ENCODE measurements at regions not wholly inside any gene's neighbourhood (a gene's known extent, or its start where the extent isn't known, plus 50 kb on each side); places are given as distances from the start of the nearest gene placed in this dataset.

DNA sequence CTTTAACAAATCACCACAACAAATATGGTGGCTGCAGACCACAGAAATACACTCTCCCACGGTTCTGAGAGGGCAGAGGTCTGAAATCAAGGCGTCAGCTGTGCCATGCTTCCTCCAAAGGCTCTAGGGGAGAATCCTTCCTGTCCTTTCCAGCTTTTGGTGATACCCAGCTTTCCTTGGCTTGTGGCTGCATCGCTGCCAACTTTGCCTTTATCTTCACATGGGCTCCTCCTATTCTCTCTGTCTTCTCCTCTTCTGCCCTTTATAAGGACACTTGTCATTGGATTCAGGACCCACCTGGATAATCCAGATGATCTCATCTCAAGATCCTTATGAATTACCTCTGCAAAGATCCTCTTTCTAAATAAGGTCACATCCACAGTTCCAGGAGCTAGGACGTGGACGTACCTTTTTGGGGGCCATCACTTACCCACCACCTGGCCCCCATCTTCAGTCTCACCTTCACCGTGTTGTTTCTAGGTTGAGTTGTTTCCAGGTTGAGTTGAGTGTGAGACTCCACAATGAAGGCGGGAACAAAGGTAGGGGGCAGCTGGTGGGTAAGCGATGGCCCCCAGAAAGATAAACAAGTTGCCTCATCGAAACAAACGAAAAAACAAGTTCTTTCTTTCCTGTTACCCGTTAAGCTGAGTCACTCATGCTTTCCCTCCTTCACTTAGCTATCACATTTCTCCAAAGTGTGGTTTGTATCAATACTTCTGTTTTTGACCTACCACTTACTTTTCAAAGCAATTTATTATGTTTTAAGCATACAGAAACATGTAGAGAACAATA, 68.9 kb upstream of the SLC22A16 start:
- H3K27ac Mint-ChIP-seq (ENCODE audit: unreplicated experiment): peak overlapping the region; percentile 80
- H3K4me1 Mint-ChIP-seq (ENCODE audit: low read depth, unreplicated experiment): peaks cover 67% of the 10 kb centered on the region
- BruUV-seq (replicated peaks): no TSS peak
- intact Hi-C loops (cut with micrococcal nuclease; ENCODE audit: unreplicated experiment): no loop called here
- peaks cover 24% of the 10 kb centered on the region for H3K36me3 Mint-ChIP-seq (ENCODE audit: insufficient read depth, unreplicated experiment)
- no peak for DNase-seq
- H3K27me3 Mint-ChIP-seq (ENCODE audit: unreplicated experiment): no peaks in the 10 kb centered on the region
- no peak overlapping the region for H3K4me3 Mint-ChIP-seq (ENCODE audit: low read depth, unreplicated experiment)
- TF ChIP-seq, protein P1, sequence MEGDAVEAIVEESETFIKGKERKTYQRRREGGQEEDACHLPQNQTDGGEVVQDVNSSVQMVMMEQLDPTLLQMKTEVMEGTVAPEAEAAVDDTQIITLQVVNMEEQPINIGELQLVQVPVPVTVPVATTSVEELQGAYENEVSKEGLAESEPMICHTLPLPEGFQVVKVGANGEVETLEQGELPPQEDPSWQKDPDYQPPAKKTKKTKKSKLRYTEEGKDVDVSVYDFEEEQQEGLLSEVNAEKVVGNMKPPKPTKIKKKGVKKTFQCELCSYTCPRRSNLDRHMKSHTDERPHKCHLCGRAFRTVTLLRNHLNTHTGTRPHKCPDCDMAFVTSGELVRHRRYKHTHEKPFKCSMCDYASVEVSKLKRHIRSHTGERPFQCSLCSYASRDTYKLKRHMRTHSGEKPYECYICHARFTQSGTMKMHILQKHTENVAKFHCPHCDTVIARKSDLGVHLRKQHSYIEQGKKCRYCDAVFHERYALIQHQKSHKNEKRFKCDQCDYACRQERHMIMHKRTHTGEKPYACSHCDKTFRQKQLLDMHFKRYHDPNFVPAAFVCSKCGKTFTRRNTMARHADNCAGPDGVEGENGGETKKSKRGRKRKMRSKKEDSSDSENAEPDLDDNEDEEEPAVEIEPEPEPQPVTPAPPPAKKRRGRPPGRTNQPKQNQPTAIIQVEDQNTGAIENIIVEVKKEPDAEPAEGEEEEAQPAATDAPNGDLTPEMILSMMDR (IDR thresholded peaks at IDR 0.05; ENCODE audit: unreplicated experiment): no peak
- CTCF ChIA-PET: no interaction called here
- peaks cover 7% of the 10 kb centered on the region for H3K9me3 Mint-ChIP-seq (ENCODE audit: low read depth, unreplicated experiment)

DNA sequence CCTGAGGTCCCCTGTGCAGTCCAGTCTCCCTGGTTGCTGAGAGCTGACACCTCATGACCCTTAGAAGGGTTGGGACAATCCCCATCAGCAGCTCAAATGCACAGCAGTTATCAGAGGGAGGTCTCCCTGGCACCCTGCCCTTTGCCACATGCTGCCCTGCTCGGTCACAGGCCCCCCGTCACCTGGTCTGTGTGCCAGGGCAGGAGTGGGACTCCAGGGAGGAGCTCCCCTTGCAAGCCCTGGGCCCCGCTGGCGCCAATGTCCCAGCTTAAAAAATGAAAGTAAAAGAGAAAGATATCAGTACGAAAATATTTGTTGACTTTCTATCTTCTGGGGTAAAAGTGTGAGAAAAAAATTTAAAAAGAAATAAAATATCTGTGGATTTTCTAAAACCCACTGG, 68.1 kb upstream of the SLC22A16 start:
- Mint-ChIP-seq H3K4me3 (ENCODE audit: low read depth, unreplicated experiment) (no peak overlapping the region), H3K9me3 (ENCODE audit: low read depth, unreplicated experiment) (peaks cover 7% of the 10 kb centered on the region), H3K27ac (ENCODE audit: unreplicated experiment) (no peak overlapping the region), H3K36me3 (ENCODE audit: insufficient read depth, unreplicated experiment) (peaks cover 24% of the 10 kb centered on the region), H3K27me3 (ENCODE audit: unreplicated experiment) (no peaks in the 10 kb centered on the region), H3K4me1 (ENCODE audit: low read depth, unreplicated experiment) (peaks cover 66% of the 10 kb centered on the region)
- intact Hi-C loops (cut with micrococcal nuclease; ENCODE audit: unreplicated experiment): no loop called here
- CTCF ChIA-PET: no interaction called here
- TF ChIP-seq, protein P1 (IDR thresholded peaks at IDR 0.05; ENCODE audit: unreplicated experiment): no peak
- DNase-seq: no peak
- BruUV-seq (replicated peaks): no TSS peak

DNA sequence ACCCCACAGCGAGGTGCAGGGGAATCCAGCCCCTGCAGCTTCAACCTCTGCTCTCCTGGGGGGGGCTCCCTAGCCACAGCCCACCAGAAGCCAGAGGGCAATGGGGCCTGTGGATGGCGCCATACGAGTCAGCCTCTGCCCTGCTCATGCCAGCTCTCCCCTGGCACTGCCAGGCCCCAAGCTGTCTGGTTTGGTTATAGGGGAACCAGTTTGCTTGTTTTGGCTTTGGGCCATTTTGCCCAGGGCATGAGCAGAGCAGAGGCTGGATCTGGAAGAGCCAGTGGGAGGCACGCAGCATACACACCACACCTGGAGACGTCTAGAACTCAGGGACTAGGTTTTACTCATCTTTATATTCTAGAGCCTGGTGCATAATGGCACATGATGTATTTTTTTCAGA, 66.7 kb upstream of the SLC22A16 start:
- DNase-seq: peak; percentile 85
- intact Hi-C loops (cut with micrococcal nuclease; ENCODE audit: unreplicated experiment): no loop called here
- H3K27me3 Mint-ChIP-seq (ENCODE audit: unreplicated experiment): no peaks in the 10 kb centered on the region
- CTCF ChIA-PET: interaction anchor here (1.2 kb wide), 1 partner anchor 12 kb away, joined by 3 read pairs; no protein-coding TSS in a partner anchor
- H3K4me3 Mint-ChIP-seq (ENCODE audit: low read depth, unreplicated experiment): peak overlapping the region; percentile 11
- H3K27ac Mint-ChIP-seq (ENCODE audit: unreplicated experiment): peak overlapping the region; percentile 88
- TF ChIP-seq, protein P1 (IDR thresholded peaks at IDR 0.05; ENCODE audit: unreplicated experiment): no peak
- H3K4me1 Mint-ChIP-seq (ENCODE audit: low read depth, unreplicated experiment): peaks cover 66% of the 10 kb centered on the region
- H3K9me3 Mint-ChIP-seq (ENCODE audit: low read depth, unreplicated experiment): peaks cover 7% of the 10 kb centered on the region
- H3K36me3 Mint-ChIP-seq (ENCODE audit: insufficient read depth, unreplicated experiment): peaks cover 24% of the 10 kb centered on the region
- BruUV-seq (replicated peaks): no TSS peak

DNA sequence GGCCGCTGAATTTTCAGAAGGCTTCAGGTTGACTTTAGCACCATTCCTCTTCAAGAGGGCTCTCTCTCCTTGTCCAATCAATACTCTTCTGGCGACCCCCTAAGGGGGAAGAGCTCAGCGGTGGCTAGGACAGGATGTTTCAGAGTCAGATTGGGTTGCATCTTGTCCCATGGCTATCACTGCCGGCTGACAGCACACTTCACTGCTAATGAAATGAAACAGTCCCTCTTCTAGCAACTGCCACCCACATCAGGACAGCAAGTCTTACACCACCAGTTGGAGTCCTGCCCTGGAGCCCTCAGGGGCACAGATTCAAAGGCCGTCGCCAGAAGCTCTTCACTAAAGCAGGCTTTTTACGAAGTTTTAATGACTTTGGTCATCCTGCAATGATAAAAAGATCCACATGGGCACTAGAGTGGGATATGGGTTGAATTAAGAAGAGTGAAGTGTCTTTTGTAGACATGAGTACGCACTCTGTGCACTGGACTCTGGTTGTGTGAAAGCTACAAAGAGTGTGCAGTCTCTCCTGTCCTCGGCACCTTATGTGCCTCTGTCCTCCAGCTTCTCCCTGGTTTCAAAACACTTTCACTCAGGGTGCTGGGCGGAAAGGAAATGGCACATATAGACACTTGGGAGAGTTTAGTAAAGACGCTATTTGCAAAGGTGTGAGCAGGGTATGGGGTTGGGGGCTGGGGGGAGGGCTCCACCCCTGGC, 66.1 kb upstream of the SLC22A16 start:
- Mint-ChIP-seq H3K27me3 (ENCODE audit: unreplicated experiment) (no peaks in the 10 kb centered on the region), H3K27ac (ENCODE audit: unreplicated experiment) (peak overlapping the region; percentile 88), H3K9me3 (ENCODE audit: low read depth, unreplicated experiment) (peaks cover 7% of the 10 kb centered on the region), H3K4me1 (ENCODE audit: low read depth, unreplicated experiment) (peaks cover 67% of the 10 kb centered on the region), H3K36me3 (ENCODE audit: insufficient read depth, unreplicated experiment) (peaks cover 26% of the 10 kb centered on the region), H3K4me3 (ENCODE audit: low read depth, unreplicated experiment) (peak overlapping the region; percentile 11)
- TF ChIP-seq, protein P1 (IDR thresholded peaks at IDR 0.05; ENCODE audit: unreplicated experiment): no peak
- CTCF ChIA-PET: interaction anchor here (1.2 kb wide), 1 partner anchor 13 kb away, joined by 3 read pairs; no protein-coding TSS in a partner anchor
- BruUV-seq (replicated peaks): no TSS peak
- intact Hi-C loops (cut with micrococcal nuclease; ENCODE audit: unreplicated experiment): no loop called here
- DNase-seq: no peak
